ENCODE measurements at regions not wholly inside any gene's neighbourhood (a gene's known extent, or its start where the extent isn't known, plus 50 kb on each side); places are given as distances from the start of the nearest gene placed in this dataset.

- TF ChIP-seq PPARA (CRISPR knock-in tag; IDR thresholded peaks at IDR 0.05; ENCODE audit: borderline replicate concordance) (no peak), CSDC2 (CRISPR knock-in tag; IDR thresholded peaks at IDR 0.05) (no peak), ZNF565 (CRISPR knock-in tag; conservative IDR thresholded peaks at IDR 0.05; ENCODE audit: low read depth) (no peak), GLIS3 (CRISPR knock-in tag; IDR thresholded peaks at IDR 0.05) (no peak), ZFP30 (CRISPR knock-in tag; IDR thresholded peaks at IDR 0.05) (no peak), ARNTL (CRISPR knock-in tag; IDR thresholded peaks at IDR 0.05; ENCODE audit: borderline replicate concordance, low read depth) (no peak), PATZ1 (CRISPR knock-in tag; IDR thresholded peaks at IDR 0.05; ENCODE audit: borderline replicate concordance) (no peak), ISL1 (CRISPR knock-in tag; IDR thresholded peaks at IDR 0.05) (no peak)
- TF ChIP-seq, protein P1, sequence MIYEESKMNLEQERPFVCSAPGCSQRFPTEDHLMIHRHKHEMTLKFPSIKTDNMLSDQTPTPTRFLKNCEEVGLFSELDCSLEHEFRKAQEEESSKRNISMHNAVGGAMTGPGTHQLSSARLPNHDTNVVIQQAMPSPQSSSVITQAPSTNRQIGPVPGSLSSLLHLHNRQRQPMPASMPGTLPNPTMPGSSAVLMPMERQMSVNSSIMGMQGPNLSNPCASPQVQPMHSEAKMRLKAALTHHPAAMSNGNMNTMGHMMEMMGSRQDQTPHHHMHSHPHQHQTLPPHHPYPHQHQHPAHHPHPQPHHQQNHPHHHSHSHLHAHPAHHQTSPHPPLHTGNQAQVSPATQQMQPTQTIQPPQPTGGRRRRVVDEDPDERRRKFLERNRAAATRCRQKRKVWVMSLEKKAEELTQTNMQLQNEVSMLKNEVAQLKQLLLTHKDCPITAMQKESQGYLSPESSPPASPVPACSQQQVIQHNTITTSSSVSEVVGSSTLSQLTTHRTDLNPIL (CRISPR knock-in tag; IDR thresholded peaks at IDR 0.05; ENCODE audit: low read depth) = no peak
- TF ChIP-seq, protein P2, sequence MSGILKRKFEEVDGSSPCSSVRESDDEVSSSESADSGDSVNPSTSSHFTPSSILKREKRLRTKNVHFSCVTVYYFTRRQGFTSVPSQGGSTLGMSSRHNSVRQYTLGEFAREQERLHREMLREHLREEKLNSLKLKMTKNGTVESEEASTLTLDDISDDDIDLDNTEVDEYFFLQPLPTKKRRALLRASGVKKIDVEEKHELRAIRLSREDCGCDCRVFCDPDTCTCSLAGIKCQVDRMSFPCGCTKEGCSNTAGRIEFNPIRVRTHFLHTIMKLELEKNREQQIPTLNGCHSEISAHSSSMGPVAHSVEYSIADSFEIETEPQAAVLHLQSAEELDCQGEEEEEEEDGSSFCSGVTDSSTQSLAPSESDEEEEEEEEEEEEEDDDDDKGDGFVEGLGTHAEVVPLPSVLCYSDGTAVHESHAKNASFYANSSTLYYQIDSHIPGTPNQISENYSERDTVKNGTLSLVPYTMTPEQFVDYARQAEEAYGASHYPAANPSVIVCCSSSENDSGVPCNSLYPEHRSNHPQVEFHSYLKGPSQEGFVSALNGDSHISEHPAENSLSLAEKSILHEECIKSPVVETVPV (CRISPR knock-in tag; IDR thresholded peaks at IDR 0.05) = no peak
- no peak for ATAC-seq
Measured at GRCh38 chr20:40798066-40798465, 109.0 kb upstream of the MAFB start.

GRCh38 chr20:40802886-40803285 is 113.8 kb upstream of the MAFB start:
- TF ChIP-seq RARB (CRISPR knock-in tag; IDR thresholded peaks at IDR 0.05) (no peak), TCF4 (CRISPR knock-in tag; IDR thresholded peaks at IDR 0.05; ENCODE audit: borderline replicate concordance) (no peak), SNAI2 (CRISPR knock-in tag; IDR thresholded peaks at IDR 0.05) (no peak), BACH2 (CRISPR knock-in tag; IDR thresholded peaks at IDR 0.05; ENCODE audit: borderline replicate concordance) (no peak), ZNF565 (CRISPR knock-in tag; conservative IDR thresholded peaks at IDR 0.05; ENCODE audit: low read depth) (no peak), PATZ1 (CRISPR knock-in tag; IDR thresholded peaks at IDR 0.05; ENCODE audit: borderline replicate concordance) (no peak), ZNF8 (CRISPR knock-in tag; IDR thresholded peaks at IDR 0.05) (no peak), ISL1 (CRISPR knock-in tag; IDR thresholded peaks at IDR 0.05) (no peak), CSDC2 (CRISPR knock-in tag; IDR thresholded peaks at IDR 0.05) (no peak), ZNF70 (CRISPR knock-in tag; IDR thresholded peaks at IDR 0.05) (no peak), OSR1 (CRISPR knock-in tag; IDR thresholded peaks at IDR 0.05) (no peak), ARNTL (CRISPR knock-in tag; IDR thresholded peaks at IDR 0.05; ENCODE audit: borderline replicate concordance, low read depth) (no peak), GLIS3 (CRISPR knock-in tag; IDR thresholded peaks at IDR 0.05) (no peak), ZC3H10 (CRISPR knock-in tag; IDR thresholded peaks at IDR 0.05) (no peak)
- TF ChIP-seq, protein P3, sequence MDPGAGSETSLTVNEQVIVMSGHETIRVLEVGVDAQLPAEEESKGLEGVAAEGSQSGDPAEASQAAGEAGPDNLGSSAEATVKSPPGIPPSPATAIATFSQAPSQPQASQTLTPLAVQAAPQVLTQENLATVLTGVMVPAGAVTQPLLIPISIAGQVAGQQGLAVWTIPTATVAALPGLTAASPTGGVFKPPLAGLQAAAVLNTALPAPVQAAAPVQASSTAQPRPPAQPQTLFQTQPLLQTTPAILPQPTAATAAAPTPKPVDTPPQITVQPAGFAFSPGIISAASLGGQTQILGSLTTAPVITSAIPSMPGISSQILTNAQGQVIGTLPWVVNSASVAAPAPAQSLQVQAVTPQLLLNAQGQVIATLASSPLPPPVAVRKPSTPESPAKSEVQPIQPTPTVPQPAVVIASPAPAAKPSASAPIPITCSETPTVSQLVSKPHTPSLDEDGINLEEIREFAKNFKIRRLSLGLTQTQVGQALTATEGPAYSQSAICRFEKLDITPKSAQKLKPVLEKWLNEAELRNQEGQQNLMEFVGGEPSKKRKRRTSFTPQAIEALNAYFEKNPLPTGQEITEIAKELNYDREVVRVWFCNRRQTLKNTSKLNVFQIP (CRISPR knock-in tag; IDR thresholded peaks at IDR 0.05; ENCODE audit: borderline replicate concordance, low read depth) = no peak
- TF ChIP-seq, protein P1 (CRISPR knock-in tag; IDR thresholded peaks at IDR 0.05; ENCODE audit: low read depth) = no peak
- ATAC-seq = no peak

DNA sequence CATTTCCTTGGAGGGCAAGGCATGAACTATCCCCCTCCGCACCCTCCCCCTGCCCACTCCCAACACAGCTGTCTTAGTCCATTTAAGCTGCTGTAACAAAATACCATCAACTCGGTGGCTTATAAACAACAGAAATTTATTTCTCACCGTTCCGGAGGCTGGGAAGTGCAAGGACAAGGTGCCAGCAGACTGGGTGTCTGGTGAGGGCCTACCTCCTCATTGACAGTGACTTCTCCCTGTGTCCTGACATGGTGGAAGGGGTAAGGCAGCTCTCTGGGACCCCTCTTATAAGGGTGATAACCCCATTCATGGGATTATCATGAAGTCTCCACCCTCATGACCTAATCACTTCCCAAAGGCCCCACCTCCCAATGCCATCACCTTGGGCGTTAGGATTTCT is 114.3 kb upstream of the MAFB start:
- no peak for ATAC-seq
- TF ChIP-seq, protein P1 (CRISPR knock-in tag; IDR thresholded peaks at IDR 0.05; ENCODE audit: low read depth) = no peak
- TF ChIP-seq, protein P2 (CRISPR knock-in tag; IDR thresholded peaks at IDR 0.05) = no peak
- TF ChIP-seq, protein P3 (CRISPR knock-in tag; IDR thresholded peaks at IDR 0.05; ENCODE audit: borderline replicate concordance, low read depth) = no peak
- TF ChIP-seq BACH2 (CRISPR knock-in tag; IDR thresholded peaks at IDR 0.05; ENCODE audit: borderline replicate concordance) (no peak), PATZ1 (CRISPR knock-in tag; IDR thresholded peaks at IDR 0.05; ENCODE audit: borderline replicate concordance) (no peak), RARB (CRISPR knock-in tag; IDR thresholded peaks at IDR 0.05) (no peak), SNAI2 (CRISPR knock-in tag; IDR thresholded peaks at IDR 0.05) (no peak), PPARA (CRISPR knock-in tag; IDR thresholded peaks at IDR 0.05; ENCODE audit: borderline replicate concordance) (no peak), CSDC2 (CRISPR knock-in tag; IDR thresholded peaks at IDR 0.05) (no peak)
